ENCODE measurements at regions not wholly inside any gene's neighbourhood (a gene's known extent, or its start where the extent isn't known, plus 50 kb on each side); places are given as distances from the start of the nearest gene placed in this dataset.

GRCh38 chr21:25280061-25280460 is 327.2 kb downstream of the MRPL39 start:
- TF ChIP-seq CTCF (IDR thresholded peaks at IDR 0.05) (no peak), POLR2A (IDR thresholded peaks at IDR 0.05) (no peak), EP300 (IDR thresholded peaks at IDR 0.05; ENCODE audit: low read depth) (no peak), POLR2AphosphoS5 (IDR thresholded peaks at IDR 0.05) (no peak)

Data from transverse colon (tissue), 4 donors.